PC-9 (cell line): ENCODE measurements at regions not wholly inside any gene's neighbourhood (a gene's known extent, or its start where the extent isn't known, plus 50 kb on each side); places are given as distances from the start of the nearest gene placed in this dataset.
"Not testable (repeated sequence)": the region's sequence is repeated elsewhere in the genome, so short reads cannot be mapped to it uniquely, and the experiment has no call there.

Experiments
- BruUV-seq: library from RNA; stranded (reverse); fragments of 400-500 nt; replicated peaks from 2 replicates; lab custom pipeline; 2021; lab: Mats Ljungman, UMichigan
- CTCF ChIA-PET: fragments of 300-600 bp; sonication (Branson Sonifier 250); formaldehyde crosslinking; loops from one replicate; lab custom pipeline; 2022; ENCODE audit warnings: antibody characterized with exemption; lab: Charles Lee
- POLR2A ChIA-PET: fragments of 300-600 bp; sonication (Branson Sonifier 250); formaldehyde crosslinking; loops from one replicate; lab custom pipeline; 2022; ENCODE audit warnings: antibody characterized with exemption; ENCODE audit not compliant: unreplicated experiment; lab: Charles Lee
- DNase-seq, 2 experiments: peaks; one replicate each; pipeline versions ENCODE4 v3.0.0 to v3.0.0-alpha.2; 2015 to 2022; ENCODE audit warnings: mixed read lengths in 1 of 2
- H2AFZ ChIP-seq: fragments of 200-600 bp; sonication (generic); 2 replicates; pipeline ENCODE4 v1.8.1; 2017; ENCODE audit warnings: antibody characterized with exemption
- H3F3A ChIP-seq: fragments of 200-600 bp; sonication (generic); 2 replicates; pipeline ENCODE4 v1.8.1; 2017; ENCODE audit warnings: antibody characterized with exemption, mild to moderate bottlenecking, low read depth; ENCODE audit not compliant: insufficient read depth
- H3K27ac ChIP-seq: fragments of 200-600 bp; sonication (generic); 2 replicates; pipeline ENCODE4 v1.6.1; 2016; ENCODE audit warnings: mixed run types
- H3K27me3 ChIP-seq: fragments of 200-600 bp; sonication (generic); 2 replicates; pipeline ENCODE4 v1.6.1; 2016; ENCODE audit warnings: low read depth, mixed run types; ENCODE audit not compliant: insufficient read depth
- H3K36me3 ChIP-seq: fragments of 200-600 bp; sonication (generic); 2 replicates; pipeline ENCODE4 v1.6.1; 2016; ENCODE audit warnings: low read depth, mixed run types
- H3K4me1 ChIP-seq: fragments of 200-600 bp; sonication (generic); replicated peaks from 2 replicates; pipeline ENCODE4 v1.6.1; 2016; ENCODE audit warnings: mixed run types; ENCODE audit not compliant: insufficient read depth
- H3K4me2 ChIP-seq: fragments of 200-600 bp; sonication (generic); 2 replicates; pipeline ENCODE4 v1.6.1; 2017; ENCODE audit warnings: mixed run types
- H3K4me3 ChIP-seq: fragments of 200-600 bp; sonication (generic); 2 replicates; pipeline ENCODE4 v1.6.1; 2016; ENCODE audit warnings: mixed run types
- H3K79me2 ChIP-seq: fragments of 200-600 bp; sonication (generic); 2 replicates; pipeline ENCODE4 v1.6.1; 2017; ENCODE audit warnings: low read depth, mixed run types
- H3K9me2 ChIP-seq: fragments of 200-600 bp; sonication (generic); 2 replicates; pipeline ENCODE4 v1.8.1; 2017; ENCODE audit warnings: mild to moderate bottlenecking; ENCODE audit not compliant: insufficient read depth
- H3K9me3 ChIP-seq: fragments of 200-600 bp; sonication (generic); 2 replicates; pipeline ENCODE4 v1.8.1; 2016; ENCODE audit warnings: low read depth; ENCODE audit not compliant: insufficient read depth
- H4K20me1 ChIP-seq: fragments of 200-600 bp; sonication (generic); 2 replicates; pipeline ENCODE4 v1.8.1; 2017; ENCODE audit not compliant: insufficient read depth
- EZH2 ChIP-seq: fragments of 200-600 bp; sonication (generic); IDR thresholded peaks from 2 replicates; pipeline ENCODE4 v1.8.0; 2017; ENCODE audit warnings: antibody characterized with exemption, low read depth
- intact Hi-C: fragments of 100-400 bp; cut with micrococcal nuclease; formaldehyde crosslinking; loops from one replicate; pipeline ENCODE4 v1.10.0; 2022; ENCODE audit not compliant: unreplicated experiment
- TF ChIP-seq, protein P1 (sequence below): fragments of 200-600 bp; sonication (generic); conservative IDR thresholded peaks from 2 replicates; pipeline ENCODE4 v1.6.1; 2017; ENCODE audit warnings: mixed run types, antibody characterized with exemption, mild to moderate bottlenecking, moderate library complexity

DNA sequence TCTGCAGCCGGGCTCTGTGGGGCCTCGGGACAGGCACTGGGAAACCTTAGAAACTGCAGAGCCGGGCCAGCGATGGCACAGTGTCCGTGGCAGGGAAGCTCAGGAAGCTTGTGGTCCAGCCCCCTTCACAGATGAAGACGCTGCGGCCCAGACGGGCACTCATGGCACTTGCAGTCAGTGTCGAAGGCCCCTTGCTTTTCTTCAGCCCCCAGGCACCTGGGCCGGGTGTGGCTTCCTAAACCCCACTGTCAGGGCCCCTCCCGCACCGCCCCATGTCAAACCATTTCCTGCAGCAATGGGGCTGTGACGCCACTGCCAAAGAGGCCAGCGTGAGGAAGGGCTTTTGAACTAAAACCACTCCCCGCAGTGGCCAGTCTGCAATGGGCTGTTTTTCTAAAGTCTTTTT is 164.0 kb downstream of the LAT start:
- Histone ChIP-seq H3K79me2 (no peaks in the 10 kb centered on the region), H3K9me2 (no peaks in the 10 kb centered on the region), H3K36me3 (no peaks in the 10 kb centered on the region), H3K4me1 (no peaks in the 10 kb centered on the region), H3K4me3 (no peak overlapping the region), H2AFZ (no peak overlapping the region), H3F3A (no peaks in the 10 kb centered on the region), H4K20me1 (no peaks in the 10 kb centered on the region), H3K9me3 (no peaks in the 10 kb centered on the region), H3K27me3 (no peaks in the 10 kb centered on the region), H3K4me2 (no peak overlapping the region), H3K27ac (no peak overlapping the region)
- ChIA-PET POLR2A (no interaction called here), CTCF (no interaction called here)
- no TSS peak for BruUV-seq
- intact Hi-C loops = no loop called here
- no peak for TF ChIP-seq EZH2
- DNase-seq = no peak

DNA sequence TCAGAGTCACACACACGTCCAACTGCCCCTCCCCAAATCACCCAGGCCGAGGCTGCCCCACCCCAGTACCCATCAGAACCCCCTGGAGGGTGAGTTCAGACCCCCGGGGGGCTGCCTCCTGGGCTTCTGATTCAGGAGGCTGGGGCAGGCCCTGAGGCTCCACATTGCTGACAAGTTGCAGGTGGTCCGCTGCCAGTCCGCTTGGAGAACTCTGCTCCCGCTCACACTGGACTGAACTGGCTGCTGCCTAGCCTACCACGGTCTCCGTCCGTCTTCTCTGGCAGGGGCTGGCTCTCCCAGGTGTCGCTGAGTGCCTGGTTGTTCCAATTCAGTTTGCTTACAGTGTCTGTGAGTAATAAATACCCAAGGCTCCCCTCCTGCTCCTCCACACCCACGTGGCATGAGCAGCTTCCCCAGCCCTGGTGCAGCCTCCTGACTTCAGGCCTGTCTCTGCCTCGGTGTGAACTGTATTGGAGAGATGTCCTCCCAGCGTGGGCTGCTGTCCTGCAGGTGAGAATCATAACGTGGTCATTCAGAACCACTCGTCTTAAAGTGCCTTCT is 163.4 kb downstream of the LAT start:
- Histone ChIP-seq H4K20me1 (no peaks in the 10 kb centered on the region), H3K27me3 (no peaks in the 10 kb centered on the region), H2AFZ (no peak overlapping the region), H3K9me3 (no peaks in the 10 kb centered on the region), H3K36me3 (no peaks in the 10 kb centered on the region), H3K4me1 (no peaks in the 10 kb centered on the region), H3K9me2 (no peaks in the 10 kb centered on the region), H3K4me3 (no peak overlapping the region), H3K79me2 (no peaks in the 10 kb centered on the region), H3F3A (no peaks in the 10 kb centered on the region), H3K4me2 (no peak overlapping the region), H3K27ac (no peak overlapping the region)
- ChIA-PET POLR2A (no interaction called here), CTCF (no interaction called here)
- BruUV-seq = no TSS peak
- no peak for DNase-seq
- intact Hi-C loops = no loop called here
- TF ChIP-seq, protein P1, sequence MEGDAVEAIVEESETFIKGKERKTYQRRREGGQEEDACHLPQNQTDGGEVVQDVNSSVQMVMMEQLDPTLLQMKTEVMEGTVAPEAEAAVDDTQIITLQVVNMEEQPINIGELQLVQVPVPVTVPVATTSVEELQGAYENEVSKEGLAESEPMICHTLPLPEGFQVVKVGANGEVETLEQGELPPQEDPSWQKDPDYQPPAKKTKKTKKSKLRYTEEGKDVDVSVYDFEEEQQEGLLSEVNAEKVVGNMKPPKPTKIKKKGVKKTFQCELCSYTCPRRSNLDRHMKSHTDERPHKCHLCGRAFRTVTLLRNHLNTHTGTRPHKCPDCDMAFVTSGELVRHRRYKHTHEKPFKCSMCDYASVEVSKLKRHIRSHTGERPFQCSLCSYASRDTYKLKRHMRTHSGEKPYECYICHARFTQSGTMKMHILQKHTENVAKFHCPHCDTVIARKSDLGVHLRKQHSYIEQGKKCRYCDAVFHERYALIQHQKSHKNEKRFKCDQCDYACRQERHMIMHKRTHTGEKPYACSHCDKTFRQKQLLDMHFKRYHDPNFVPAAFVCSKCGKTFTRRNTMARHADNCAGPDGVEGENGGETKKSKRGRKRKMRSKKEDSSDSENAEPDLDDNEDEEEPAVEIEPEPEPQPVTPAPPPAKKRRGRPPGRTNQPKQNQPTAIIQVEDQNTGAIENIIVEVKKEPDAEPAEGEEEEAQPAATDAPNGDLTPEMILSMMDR = no peak
- no peak for TF ChIP-seq EZH2

DNA sequence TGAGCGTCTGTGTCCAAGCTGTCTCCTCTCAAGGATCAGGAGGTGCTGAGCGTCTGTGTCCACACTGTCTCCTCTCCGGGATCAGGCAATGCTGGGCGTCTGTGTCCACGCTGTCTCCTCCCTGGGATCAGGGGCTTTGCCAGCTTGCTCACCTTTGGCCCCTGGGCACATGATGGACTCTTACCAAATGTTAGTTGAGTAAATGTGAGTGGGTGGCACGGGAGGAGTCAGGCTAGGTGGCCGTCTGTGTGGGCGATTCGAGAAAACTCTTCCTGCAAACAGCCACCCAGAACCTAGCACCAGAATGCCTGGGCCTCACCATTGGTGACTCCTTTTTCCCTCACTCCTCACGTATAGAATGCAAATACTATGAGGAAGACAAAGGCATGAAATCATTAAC is 162.9 kb downstream of the LAT start:
- CTCF ChIA-PET, DNase-seq, BruUV-seq: not testable (repeated sequence)

DNA sequence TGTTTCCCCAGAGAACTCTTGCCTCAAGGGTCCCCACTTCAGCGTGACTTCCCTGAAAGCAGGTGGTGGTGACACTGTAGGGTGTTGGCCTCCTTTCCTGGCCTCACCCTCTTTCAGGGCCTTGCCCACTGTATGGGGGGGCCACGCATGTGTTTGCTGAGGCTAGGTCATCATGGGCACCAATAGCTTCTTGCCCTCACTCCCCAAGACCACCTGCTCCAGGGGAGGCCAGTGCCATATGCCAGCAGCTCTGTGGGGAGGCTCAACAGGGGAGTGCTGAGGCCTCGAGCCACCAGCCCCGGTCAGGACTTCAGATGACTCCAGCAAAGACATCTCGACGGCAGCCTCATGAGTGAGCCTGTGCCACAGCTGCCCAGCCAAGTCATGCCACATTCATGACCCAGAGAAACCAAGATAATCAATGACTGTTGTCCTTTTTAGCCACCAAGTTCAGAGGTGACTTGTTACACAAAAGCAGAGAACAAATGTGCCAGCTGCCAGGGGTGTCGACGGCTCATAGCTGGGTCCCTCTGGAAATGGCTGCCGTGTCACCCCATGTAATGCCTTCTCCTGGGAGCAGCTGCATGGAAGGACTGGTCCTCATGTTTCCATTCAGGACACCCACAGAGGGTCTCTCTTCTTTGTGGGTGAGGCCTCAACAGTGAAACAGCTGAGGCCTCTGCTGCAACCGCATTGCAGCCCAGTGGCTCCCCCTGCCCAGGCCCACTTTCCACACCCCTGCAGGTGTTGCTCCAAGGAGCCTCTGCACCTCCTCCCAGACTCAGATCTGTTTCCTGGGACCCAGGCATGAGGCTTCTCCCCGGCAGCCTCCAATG is 162.2 kb downstream of the LAT start:
- H2AFZ ChIP-seq, H3K4me2 ChIP-seq, H3K9me3 ChIP-seq, DNase-seq, H3K4me1 ChIP-seq, POLR2A ChIA-PET, H3K36me3 ChIP-seq, H3F3A ChIP-seq, BruUV-seq, H3K4me3 ChIP-seq, H3K9me2 ChIP-seq, CTCF ChIA-PET, H3K79me2 ChIP-seq, intact Hi-C loops, H4K20me1 ChIP-seq, H3K27me3 ChIP-seq, H3K27ac ChIP-seq: not testable (repeated sequence)

More for the DNA sequence above, 162.9 kb downstream of the LAT start:
- H3K27me3 ChIP-seq, H3K9me2 ChIP-seq, H3F3A ChIP-seq, H3K27ac ChIP-seq, H3K4me3 ChIP-seq, H3K79me2 ChIP-seq, intact Hi-C loops, H3K9me3 ChIP-seq, H3K4me1 ChIP-seq, H4K20me1 ChIP-seq, H3K36me3 ChIP-seq, H2AFZ ChIP-seq, POLR2A ChIA-PET, H3K4me2 ChIP-seq: not testable (repeated sequence)
